Superior temporal gyrus (tissue), 1 donor: ENCODE measurements at regions not wholly inside any gene's neighbourhood (a gene's known extent, or its start where the extent isn't known, plus 50 kb on each side); places are given as distances from the start of the nearest gene placed in this dataset.
"Not testable (repeated sequence)": the region's sequence is repeated elsewhere in the genome, so short reads cannot be mapped to it uniquely, and the experiment has no call there.

ENCODE experiments used
- DNase-seq: peaks from one replicate; pipeline ENCODE4 v3.0.0-alpha.2; 2016; ENCODE audit errors: extremely low spot score

- DNase-seq: not testable (repeated sequence)
Measured at GRCh38 chr5:163266249-163266648, 171.1 kb upstream of the CCNG1 start.

GRCh38 chr5:163269624-163270023 lies 167.8 kb upstream of the CCNG1 start:
- DNase-seq: peak; percentile 52

GRCh38 chr5:163276466-163276865 lies 160.9 kb upstream of the CCNG1 start:
- no peak for DNase-seq

GRCh38 chr5:163280897-163281296 lies 156.5 kb upstream of the CCNG1 start:
- DNase-seq: not testable (repeated sequence)

GRCh38 chr5:163281512-163281911 lies 155.9 kb upstream of the CCNG1 start:
- no peak for DNase-seq

- no peak for DNase-seq
Measured at GRCh38 chr5:163293836-163294235, 143.6 kb upstream of the CCNG1 start.

GRCh38 chr5:163303718-163304117 lies 133.7 kb upstream of the CCNG1 start:
- DNase-seq: no peak

GRCh38 chr5:163305655-163306054 lies 131.7 kb upstream of the CCNG1 start:
- no peak for DNase-seq

- DNase-seq: no peak
Measured at GRCh38 chr5:163306421-163306820, 131.0 kb upstream of the CCNG1 start.

GRCh38 chr5:163309914-163310313 lies 127.5 kb upstream of the CCNG1 start:
- DNase-seq: no peak

- no peak for DNase-seq
Measured at GRCh38 chr5:163310997-163311396, 126.4 kb upstream of the CCNG1 start.

- no peak for DNase-seq
Measured at GRCh38 chr5:163312598-163312997, 124.8 kb upstream of the CCNG1 start.

- not testable (repeated sequence) for DNase-seq
Measured at GRCh38 chr5:163313049-163313448, 124.3 kb upstream of the CCNG1 start.

GRCh38 chr5:163316374-163316773 lies 121.0 kb upstream of the CCNG1 start:
- DNase-seq: not testable (repeated sequence)

- no peak for DNase-seq
Measured at GRCh38 chr5:163318707-163319106, 118.7 kb upstream of the CCNG1 start.

GRCh38 chr5:163321511-163321910 lies 115.9 kb upstream of the CCNG1 start:
- no peak for DNase-seq

- DNase-seq: no peak
Measured at GRCh38 chr5:163330723-163331668, 106.4 kb upstream of the CCNG1 start.

- DNase-seq: not testable (repeated sequence)
Measured at GRCh38 chr5:163336074-163336473, 101.3 kb upstream of the CCNG1 start.

GRCh38 chr5:163339148-163339547 lies 98.2 kb upstream of the CCNG1 start:
- no peak for DNase-seq

- DNase-seq: not testable (repeated sequence)
Measured at GRCh38 chr5:163340378-163340777, 97.0 kb upstream of the CCNG1 start.

- no peak for DNase-seq
Measured at GRCh38 chr5:163342306-163342705, 95.1 kb upstream of the CCNG1 start.

GRCh38 chr5:163345216-163345615 lies 92.2 kb upstream of the CCNG1 start:
- no peak for DNase-seq

GRCh38 chr5:163347671-163348070 lies 89.7 kb upstream of the CCNG1 start:
- DNase-seq: peak; percentile 92
